ENCODE measurements at regions not wholly inside any gene's neighbourhood (a gene's known extent, or its start where the extent isn't known, plus 50 kb on each side); places are given as distances from the start of the nearest gene placed in this dataset.

GRCh38 chr4:167645358-167645757 lies 411.1 kb upstream of the SPOCK3 start:
- no peak overlapping the region for H3K27ac ChIP-seq
- H3K36me3 ChIP-seq (ENCODE audit: insufficient read depth, low read length), result no peaks in the 10 kb centered on the region
- no peak overlapping the region for H3K4me3 ChIP-seq
- H3K9me3 ChIP-seq (ENCODE audit: low read depth, low read length), result no peaks in the 10 kb centered on the region
- no peak for TF ChIP-seq FOXP2 (optimal IDR thresholded peaks at IDR 0.05; ENCODE audit: control extremely low read depth, extremely low read length, insufficient read depth)
- no peak for TF ChIP-seq EZH2 (IDR thresholded peaks at IDR 0.05)
- TF ChIP-seq POLR2AphosphoS5 (IDR thresholded peaks at IDR 0.05; ENCODE audit: borderline replicate concordance, low read depth, low read length), result no peak
- no peak for DNase-seq (ENCODE audit: low read depth, low spot score)
- H3K9ac ChIP-seq (ENCODE audit: insufficient read length), result no peak overlapping the region

- Histone ChIP-seq H3K27ac (no peak overlapping the region), H3K9me3 (ENCODE audit: low read depth, low read length) (no peaks in the 10 kb centered on the region), H3K36me3 (ENCODE audit: insufficient read depth, low read length) (no peaks in the 10 kb centered on the region), H3K4me3 (no peak overlapping the region), H3K9ac (ENCODE audit: insufficient read length) (no peak overlapping the region)
- TF ChIP-seq EZH2 (IDR thresholded peaks at IDR 0.05) (no peak), FOXP2 (optimal IDR thresholded peaks at IDR 0.05; ENCODE audit: control extremely low read depth, extremely low read length, insufficient read depth) (no peak), POLR2AphosphoS5 (IDR thresholded peaks at IDR 0.05; ENCODE audit: borderline replicate concordance, low read depth, low read length) (no peak)
- DNase-seq (ENCODE audit: low read depth, low spot score), result no peak
These were observed 418.0 kb upstream of the SPOCK3 start for GRCh38 chr4:167652267-167652666.

- no peak for DNase-seq (ENCODE audit: low read depth, low spot score)
- TF ChIP-seq EZH2 (IDR thresholded peaks at IDR 0.05), result no peak
- no peak for TF ChIP-seq POLR2AphosphoS5 (IDR thresholded peaks at IDR 0.05; ENCODE audit: borderline replicate concordance, low read depth, low read length)
- no peak for TF ChIP-seq FOXP2 (optimal IDR thresholded peaks at IDR 0.05; ENCODE audit: control extremely low read depth, extremely low read length, insufficient read depth)
- 0 out of 2 replicates have a peak overlapping the region, but pooled peaks have one; percentile 14 for H3K4me3 ChIP-seq
- H3K9ac ChIP-seq (ENCODE audit: insufficient read length), result no peak overlapping the region
- no peaks in the 10 kb centered on the region for H3K9me3 ChIP-seq (ENCODE audit: low read depth, low read length)
- no peaks in the 10 kb centered on the region for H3K36me3 ChIP-seq (ENCODE audit: insufficient read depth, low read length)
- no peak overlapping the region for H3K27ac ChIP-seq
These were observed 403.6 kb upstream of the ANXA10 start for GRCh38 chr4:167688660-167689142.

GRCh38 chr4:167702391-167702790 lies 389.9 kb upstream of the ANXA10 start:
- no peak overlapping the region for H3K27ac ChIP-seq
- TF ChIP-seq EZH2 (IDR thresholded peaks at IDR 0.05), result no peak
- no peak for TF ChIP-seq FOXP2 (optimal IDR thresholded peaks at IDR 0.05; ENCODE audit: control extremely low read depth, extremely low read length, insufficient read depth)
- no peak for TF ChIP-seq POLR2AphosphoS5 (IDR thresholded peaks at IDR 0.05; ENCODE audit: borderline replicate concordance, low read depth, low read length)
- no peak for DNase-seq (ENCODE audit: low read depth, low spot score)

GRCh38 chr4:167711517-167711916 lies 380.8 kb upstream of the ANXA10 start:
- no peaks in the 10 kb centered on the region for H3K9me3 ChIP-seq (ENCODE audit: low read depth, low read length)
- TF ChIP-seq FOXP2 (optimal IDR thresholded peaks at IDR 0.05; ENCODE audit: control extremely low read depth, extremely low read length, insufficient read depth) (no peak), POLR2AphosphoS5 (IDR thresholded peaks at IDR 0.05; ENCODE audit: borderline replicate concordance, low read depth, low read length) (no peak), EZH2 (IDR thresholded peaks at IDR 0.05) (no peak)
- no peaks in the 10 kb centered on the region for H3K36me3 ChIP-seq (ENCODE audit: insufficient read depth, low read length)
- H3K27ac ChIP-seq, result no peak overlapping the region
- DNase-seq (ENCODE audit: low read depth, low spot score), result no peak
- H3K9ac ChIP-seq (ENCODE audit: insufficient read length), result no peak overlapping the region
- H3K4me3 ChIP-seq, result no peak overlapping the region

More at GRCh38 chr4:167702391-167702790, 389.9 kb upstream of the ANXA10 start:
- Histone ChIP-seq H3K9me3 (ENCODE audit: low read depth, low read length) (no peaks in the 10 kb centered on the region), H3K9ac (ENCODE audit: insufficient read length) (no peak overlapping the region), H3K4me3 (no peak overlapping the region), H3K36me3 (ENCODE audit: insufficient read depth, low read length) (no peaks in the 10 kb centered on the region)

GRCh38 chr4:167713756-167714155 lies 378.6 kb upstream of the ANXA10 start:
- Histone ChIP-seq H3K4me3 (no peak overlapping the region), H3K36me3 (ENCODE audit: insufficient read depth, low read length) (no peaks in the 10 kb centered on the region), H3K9me3 (ENCODE audit: low read depth, low read length) (no peaks in the 10 kb centered on the region), H3K27ac (no peak overlapping the region), H3K9ac (ENCODE audit: insufficient read length) (no peak overlapping the region)
- DNase-seq (ENCODE audit: low read depth, low spot score), result no peak
- TF ChIP-seq EZH2 (IDR thresholded peaks at IDR 0.05), result no peak
- TF ChIP-seq FOXP2 (optimal IDR thresholded peaks at IDR 0.05; ENCODE audit: control extremely low read depth, extremely low read length, insufficient read depth), result no peak
- TF ChIP-seq POLR2AphosphoS5 (IDR thresholded peaks at IDR 0.05; ENCODE audit: borderline replicate concordance, low read depth, low read length), result no peak

- no peak for DNase-seq (ENCODE audit: low read depth, low spot score)
- Histone ChIP-seq H3K9ac (ENCODE audit: insufficient read length) (no peak overlapping the region), H3K27ac (no peak overlapping the region), H3K36me3 (ENCODE audit: insufficient read depth, low read length) (no peaks in the 10 kb centered on the region), H3K4me3 (no peak overlapping the region), H3K9me3 (ENCODE audit: low read depth, low read length) (no peaks in the 10 kb centered on the region)
- TF ChIP-seq EZH2 (IDR thresholded peaks at IDR 0.05) (no peak), FOXP2 (optimal IDR thresholded peaks at IDR 0.05; ENCODE audit: control extremely low read depth, extremely low read length, insufficient read depth) (no peak), POLR2AphosphoS5 (IDR thresholded peaks at IDR 0.05; ENCODE audit: borderline replicate concordance, low read depth, low read length) (no peak)
These were observed 377.2 kb upstream of the ANXA10 start for GRCh38 chr4:167715176-167715575.

GRCh38 chr4:167717495-167717894 lies 374.8 kb upstream of the ANXA10 start:
- Histone ChIP-seq H3K9me3 (ENCODE audit: low read depth, low read length) (no peaks in the 10 kb centered on the region), H3K36me3 (ENCODE audit: insufficient read depth, low read length) (no peaks in the 10 kb centered on the region), H3K9ac (ENCODE audit: insufficient read length) (no peak overlapping the region), H3K4me3 (no peak overlapping the region), H3K27ac (no peak overlapping the region)
- TF ChIP-seq POLR2AphosphoS5 (IDR thresholded peaks at IDR 0.05; ENCODE audit: borderline replicate concordance, low read depth, low read length) (no peak), EZH2 (IDR thresholded peaks at IDR 0.05) (no peak), FOXP2 (optimal IDR thresholded peaks at IDR 0.05; ENCODE audit: control extremely low read depth, extremely low read length, insufficient read depth) (no peak)
- DNase-seq (ENCODE audit: low read depth, low spot score), result no peak
